ENCODE measurements at regions not wholly inside any gene's neighbourhood (a gene's known extent, or its start where the extent isn't known, plus 50 kb on each side); places are given as distances from the start of the nearest gene placed in this dataset.

- FAIRE-seq, result no peak
These were observed 129.9 kb downstream of the HFE start for GRCh38 chr6:26216886-26217713.

- no peak for FAIRE-seq
These were observed 130.5 kb downstream of the HFE start for GRCh38 chr6:26217714-26218075.

- no peak for FAIRE-seq
These were observed 131.6 kb downstream of the HFE start for GRCh38 chr6:26218824-26219223.

- FAIRE-seq, result no peak
These were observed 133.1 kb downstream of the HFE start for GRCh38 chr6:26220145-26220970.

- no peak for FAIRE-seq
These were observed 134.0 kb downstream of the HFE start for GRCh38 chr6:26221186-26221585.

- FAIRE-seq, result no peak
These were observed 135.3 kb downstream of the HFE start for GRCh38 chr6:26222571-26222970.

- no peak for FAIRE-seq
These were observed 136.0 kb downstream of the HFE start for GRCh38 chr6:26223228-26223627.

GRCh38 chr6:26223650-26224546, 136.7 kb downstream of the HFE start:
- FAIRE-seq, result peak; percentile 99

- FAIRE-seq, result no peak
These were observed 137.3 kb downstream of the HFE start for GRCh38 chr6:26224547-26224912.

- no peak for FAIRE-seq
These were observed 138.0 kb downstream of the HFE start for GRCh38 chr6:26224940-26225847.

GRCh38 chr6:26225848-26226578, 138.8 kb downstream of the HFE start:
- FAIRE-seq, result no peak

- no peak for FAIRE-seq
These were observed 138.4 kb upstream of the BTN3A2 start for GRCh38 chr6:26226579-26226967.

GRCh38 chr6:26230351-26230750, 134.6 kb upstream of the BTN3A2 start:
- no peak for FAIRE-seq

GRCh38 chr6:26231006-26231587, 133.9 kb upstream of the BTN3A2 start:
- no peak for FAIRE-seq

- FAIRE-seq, result no peak
These were observed 132.6 kb upstream of the BTN3A2 start for GRCh38 chr6:26232306-26232939.

- no peak for FAIRE-seq
These were observed 131.9 kb upstream of the BTN3A2 start for GRCh38 chr6:26232940-26233648.

- FAIRE-seq, result no peak
These were observed 131.2 kb upstream of the BTN3A2 start for GRCh38 chr6:26233649-26234420.

GRCh38 chr6:26234421-26235301, 130.3 kb upstream of the BTN3A2 start:
- no peak for FAIRE-seq

Measured in TTC549 (cell line).